DMS53 treated with DMSO at 0.1 percent for 48 hours (cell line): ENCODE measurements at regions not wholly inside any gene's neighbourhood (a gene's known extent, or its start where the extent isn't known, plus 50 kb on each side); places are given as distances from the start of the nearest gene placed in this dataset.
A peak's percentile ranks its signal among the peaks of the same experiment; 100 is the strongest.

Experiments used
- DNase-seq: peaks from one replicate; lab custom pipeline; 2025; ENCODE audit not compliant: unreplicated experiment; lab: John Stamatoyannopoulos, UW

DNA sequence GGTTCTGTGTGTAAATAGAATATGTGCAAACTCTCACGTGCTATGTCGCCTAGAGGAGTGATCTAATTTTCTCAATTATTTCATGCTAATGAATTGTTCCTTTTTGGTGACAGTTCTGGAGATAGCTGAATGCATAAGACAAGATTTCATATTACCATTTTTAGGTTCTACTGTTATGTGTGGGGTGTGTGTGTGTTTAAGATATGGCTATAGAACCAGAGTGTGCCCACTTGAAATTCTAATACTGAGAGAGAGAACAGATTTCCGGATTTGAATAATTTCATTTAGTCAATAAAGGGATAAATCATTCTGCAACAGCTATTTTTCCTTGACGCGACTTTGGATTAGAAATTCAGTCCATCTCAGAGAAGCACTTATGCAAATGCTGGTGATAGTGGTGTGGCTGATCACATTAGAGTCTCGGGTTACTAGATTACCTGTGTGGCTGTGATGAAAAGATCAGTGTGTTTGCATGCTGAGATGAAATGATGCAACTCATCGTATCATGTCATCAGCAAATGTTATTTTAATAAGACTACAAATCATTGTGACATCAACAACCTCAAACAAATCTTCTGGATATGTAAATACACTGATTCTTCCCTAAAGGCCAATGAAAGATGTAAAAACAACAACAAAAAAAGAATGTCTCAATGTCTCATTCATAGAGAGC lies 415.9 kb downstream of the EPHA4 start:
- DNase-seq: peak; percentile 3

DNA sequence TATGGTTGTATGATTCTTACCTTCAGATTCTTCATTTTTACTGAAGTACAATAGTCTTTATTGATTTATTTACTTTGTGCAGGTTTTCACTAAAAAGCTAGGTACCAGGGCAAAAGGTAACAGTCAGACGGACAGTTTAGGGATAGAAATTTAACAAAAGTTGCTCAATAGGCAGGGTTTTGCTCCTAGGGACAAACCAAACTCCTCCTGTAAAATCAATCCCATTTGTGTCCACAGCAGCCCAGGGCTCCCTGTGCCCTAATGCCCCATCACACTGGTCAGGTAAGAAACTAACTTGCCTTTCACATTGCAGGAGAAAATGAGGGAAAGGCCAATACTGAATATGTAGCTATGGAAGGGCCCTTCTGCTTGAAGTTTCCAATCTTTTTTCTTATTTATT lies 410.9 kb downstream of the EPHA4 start:
- no peak for DNase-seq

DNA sequence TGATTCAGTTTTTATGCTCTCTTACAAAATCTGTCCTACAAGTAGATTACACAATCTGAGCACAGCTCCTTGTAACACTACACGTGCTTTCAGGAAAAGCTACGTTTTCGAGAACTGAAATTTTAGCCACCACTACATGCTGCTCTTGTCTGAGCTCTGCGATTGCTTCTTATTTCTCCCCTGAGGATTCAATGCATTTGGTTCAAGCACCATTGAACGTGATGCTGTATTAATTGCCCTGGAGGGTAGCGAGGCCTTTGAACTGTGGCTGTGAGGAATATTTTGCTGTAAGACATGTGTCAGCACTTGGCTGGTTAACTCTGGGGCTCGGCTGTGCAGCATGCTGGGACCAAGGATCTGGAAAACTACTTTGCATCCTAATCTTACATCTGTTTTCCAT lies 405.8 kb downstream of the EPHA4 start:
- DNase-seq: no peak

DNA sequence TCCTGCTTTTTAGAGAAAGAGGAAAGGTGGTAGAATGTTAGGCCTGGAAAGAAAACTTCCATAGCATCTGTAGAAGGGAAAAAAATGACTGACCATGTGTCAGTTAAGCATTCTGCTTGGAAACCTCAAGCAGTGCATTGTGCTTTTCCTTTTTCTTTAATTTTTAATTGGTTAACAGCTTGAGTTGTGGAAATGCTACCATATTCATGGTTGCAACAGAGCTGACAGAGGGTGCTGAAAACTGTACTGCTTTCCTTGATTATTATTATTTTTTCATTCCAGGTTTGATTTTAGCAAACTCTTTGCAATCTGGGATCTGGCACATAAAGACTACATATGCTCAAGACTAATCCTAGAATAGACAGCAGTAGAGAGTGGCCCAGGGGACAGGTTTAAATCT lies 404.5 kb downstream of the EPHA4 start:
- no peak for DNase-seq

DNA sequence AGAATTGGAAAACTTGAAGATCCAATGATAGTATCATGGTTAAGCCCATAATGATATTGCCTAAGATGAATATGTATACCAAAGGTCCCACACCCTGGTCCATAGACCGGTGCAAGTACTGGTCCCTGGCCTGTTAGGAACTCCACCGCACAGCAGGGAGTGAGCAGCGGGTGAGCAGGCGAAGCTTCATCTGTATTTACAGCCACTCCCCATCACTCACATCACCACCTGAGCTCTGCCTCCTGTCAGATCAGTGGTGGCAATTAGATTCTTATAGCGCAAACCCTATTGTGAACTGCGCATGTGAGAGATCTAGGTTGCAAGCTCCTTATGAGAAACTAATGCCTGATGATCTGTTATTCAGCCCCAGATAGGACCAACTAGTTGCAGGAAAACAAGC lies 402.4 kb downstream of the EPHA4 start:
- no peak for DNase-seq

DNA sequence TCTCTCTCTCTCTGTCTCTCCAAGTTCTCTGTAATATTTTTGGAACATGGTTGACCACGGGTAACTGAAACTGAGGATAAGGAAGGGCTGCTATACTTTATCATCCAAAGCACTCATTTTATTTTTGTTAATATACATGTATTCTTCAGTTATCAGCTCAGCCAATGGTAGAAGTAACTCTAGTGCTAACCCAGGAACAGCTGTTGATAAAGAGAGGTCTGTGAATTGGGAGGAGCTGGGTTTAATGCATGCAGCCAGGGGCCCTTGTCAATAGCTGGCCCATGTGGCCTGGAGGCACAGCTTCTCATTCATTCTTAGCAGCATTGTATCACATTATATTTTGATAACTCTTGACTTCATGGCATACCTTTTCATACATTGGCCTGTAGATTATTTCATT lies 401.6 kb downstream of the EPHA4 start:
- no peak for DNase-seq

DNA sequence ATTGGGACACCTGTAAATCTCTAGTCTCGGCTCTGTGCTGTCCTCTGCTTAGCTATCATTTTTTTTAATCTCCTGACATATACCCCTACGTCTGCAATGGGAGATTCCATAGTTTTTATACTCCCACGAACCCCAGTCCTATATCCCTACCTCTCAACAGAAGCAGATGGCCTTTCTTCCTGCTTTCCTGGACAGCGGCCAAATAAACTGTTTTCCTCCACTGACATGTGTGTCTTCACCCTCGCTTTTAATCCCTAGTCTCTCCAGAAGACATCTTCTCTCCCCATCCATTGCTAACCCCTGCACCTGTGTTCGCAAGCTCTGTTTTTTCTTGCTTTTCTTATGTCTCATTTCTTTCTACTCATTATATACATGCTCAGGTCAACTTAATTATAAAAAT lies 395.4 kb downstream of the EPHA4 start:
- DNase-seq: no peak

DNA sequence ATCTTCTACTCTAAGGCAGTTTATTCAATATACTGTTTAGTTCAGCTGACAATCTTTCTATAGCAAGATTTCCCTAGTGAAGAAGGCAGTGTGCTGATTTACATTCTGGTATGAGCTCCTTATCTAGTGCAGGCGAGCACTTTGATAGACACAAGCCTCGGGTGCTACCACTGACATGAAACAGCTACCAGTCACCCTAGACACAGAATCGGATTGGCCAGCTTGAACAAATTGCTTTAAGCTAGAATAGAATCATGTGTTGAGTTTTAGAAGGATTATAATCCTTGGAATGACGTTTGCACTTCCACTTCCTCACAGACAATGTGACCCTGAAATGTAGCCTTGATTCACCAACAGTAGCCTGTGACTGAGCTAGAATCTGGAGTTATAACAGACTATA lies 394.0 kb downstream of the EPHA4 start:
- no peak for DNase-seq

DNA sequence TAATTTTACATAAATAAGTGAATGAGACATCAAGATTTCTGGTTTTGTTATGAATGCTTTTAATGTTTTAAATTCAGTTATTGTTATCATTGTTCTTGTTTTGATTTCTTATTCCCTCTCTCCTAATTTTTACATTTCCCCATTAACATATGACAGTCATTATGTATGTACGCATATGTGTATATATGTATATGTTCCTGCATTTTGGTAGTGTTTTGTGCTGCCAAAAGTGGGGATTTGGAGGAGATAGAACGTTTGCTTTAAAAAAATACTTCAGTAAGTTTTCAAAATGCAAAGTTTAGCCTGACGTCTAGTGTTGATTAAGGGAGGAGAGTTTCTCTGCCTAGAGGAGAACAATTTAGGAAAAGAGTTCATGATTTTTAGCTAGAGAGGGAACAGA lies 385.2 kb downstream of the EPHA4 start:
- no peak for DNase-seq

DNA sequence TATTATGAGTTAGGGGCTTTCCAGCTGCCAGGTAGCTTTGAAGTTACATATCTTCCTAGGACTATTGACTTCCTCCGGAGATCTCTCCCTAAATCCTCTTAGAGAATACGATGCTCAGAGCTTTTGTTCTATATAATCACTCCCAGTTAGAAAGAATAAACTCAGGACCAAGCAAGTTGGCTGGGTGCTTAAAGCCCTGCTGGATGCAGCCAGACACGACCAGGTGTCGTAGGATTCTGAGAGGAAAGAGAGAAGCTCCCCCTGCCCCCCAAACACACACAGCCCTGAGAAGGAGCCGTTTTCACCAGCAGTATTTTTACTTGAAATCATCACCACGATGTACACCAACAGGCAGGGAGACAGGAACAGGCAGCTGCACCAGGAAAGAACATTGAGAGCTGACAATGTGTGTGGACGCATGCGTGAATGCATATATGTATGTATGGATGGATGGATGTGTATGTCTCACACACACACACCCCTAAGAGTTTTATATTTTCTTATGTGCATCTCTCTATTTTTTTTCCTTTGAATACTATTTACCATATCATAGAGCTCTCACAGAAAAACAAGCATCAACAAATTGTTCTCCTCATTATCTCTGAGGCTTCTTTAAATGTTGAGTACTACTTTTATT lies 382.6 kb downstream of the EPHA4 start:
- DNase-seq: no peak

DNA sequence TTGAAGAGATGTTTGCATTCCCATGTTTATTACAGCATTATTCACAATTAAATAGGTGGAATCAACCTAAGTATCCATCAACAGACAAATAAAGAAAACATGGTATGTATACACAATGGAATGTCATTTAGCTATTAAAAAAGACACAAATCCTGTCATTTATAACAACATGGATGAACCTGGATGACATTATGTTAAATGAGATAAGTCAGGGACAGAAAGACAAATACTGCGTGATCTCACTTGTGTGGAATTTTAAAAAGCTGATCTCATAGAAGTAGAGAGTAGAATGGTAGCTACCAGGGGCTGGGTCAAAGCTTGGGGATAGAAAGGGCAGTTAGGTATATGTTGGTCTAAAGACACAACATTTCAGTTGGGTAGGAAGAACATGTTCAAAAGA lies 376.3 kb downstream of the EPHA4 start:
- no peak for DNase-seq

DNA sequence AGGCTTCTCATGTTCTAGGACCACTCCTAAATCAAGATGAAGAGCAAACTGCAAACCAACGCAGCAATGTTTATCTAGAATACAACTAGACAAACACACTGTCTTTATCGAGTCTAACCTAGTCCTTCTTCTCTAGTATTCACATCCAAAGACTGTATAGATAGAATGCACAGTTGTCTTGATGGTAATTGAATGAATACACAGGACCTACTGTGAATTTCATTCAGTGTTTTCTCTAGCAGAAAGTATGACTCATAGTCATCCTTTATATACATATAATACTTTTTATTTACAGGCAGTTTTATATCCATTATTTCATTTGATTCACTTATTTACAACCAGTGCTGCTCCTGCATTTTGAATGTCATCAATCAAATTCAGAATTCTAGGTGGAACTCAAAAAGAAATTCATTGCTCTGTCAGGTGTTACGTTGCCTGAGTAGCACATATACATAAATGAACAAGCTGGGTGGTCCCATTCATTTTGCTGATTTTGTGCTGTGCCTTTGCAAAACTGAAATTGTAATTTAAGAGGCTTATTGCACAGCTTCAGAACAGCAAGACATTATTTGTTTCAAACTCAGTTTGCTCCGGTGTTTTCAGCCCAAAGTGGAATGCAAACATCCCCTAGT lies 374.8 kb downstream of the EPHA4 start:
- no peak for DNase-seq

DNA sequence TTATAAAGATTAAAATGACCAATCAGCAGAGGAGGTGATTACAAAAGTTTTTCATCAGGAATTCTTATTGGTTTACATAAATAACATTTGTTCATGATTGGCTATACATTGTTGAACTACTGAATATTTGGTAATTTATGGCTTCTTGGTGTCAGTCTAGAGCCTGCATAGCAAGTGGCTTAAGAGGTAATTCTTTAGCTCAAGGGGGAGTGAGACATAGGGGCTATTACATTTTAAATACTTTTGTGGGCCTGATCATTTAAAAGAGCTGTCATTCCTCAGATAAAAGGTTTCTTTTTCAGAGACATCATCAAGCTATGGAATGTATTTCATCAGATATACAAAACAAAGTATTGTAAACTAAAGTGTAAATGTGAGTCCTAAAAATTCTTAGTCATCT lies 373.8 kb downstream of the EPHA4 start:
- no peak for DNase-seq

DNA sequence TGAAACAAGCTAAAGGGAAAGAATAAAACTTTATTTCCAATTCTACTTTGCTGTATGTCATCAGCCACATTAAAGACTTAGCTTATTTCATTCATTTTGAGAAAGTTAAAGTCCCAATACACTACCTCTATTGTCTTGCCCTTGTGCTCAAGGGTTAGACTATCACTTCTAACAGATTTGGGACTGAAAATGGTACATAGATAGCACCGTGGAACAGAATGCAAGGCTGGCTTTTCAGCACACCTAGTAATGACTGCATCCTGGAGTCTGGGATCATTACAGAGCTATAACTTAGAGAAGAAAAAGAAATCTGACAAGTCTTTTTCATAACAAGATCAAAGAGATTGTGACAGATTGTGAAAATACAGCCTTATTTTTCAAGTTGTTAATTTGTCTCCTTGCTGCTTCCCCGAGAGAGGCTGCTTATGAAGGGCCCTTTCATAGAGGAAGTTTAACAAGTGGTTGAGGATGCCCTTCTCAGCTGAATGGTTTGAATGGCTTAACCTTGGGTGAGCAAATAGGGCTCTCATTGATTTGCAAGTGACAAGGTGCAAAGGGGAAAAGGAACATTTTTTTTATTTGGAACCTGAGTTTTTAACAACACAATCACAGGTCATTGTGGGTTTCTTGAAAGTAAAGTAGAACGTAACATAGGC lies 371.8 kb downstream of the EPHA4 start:
- no peak for DNase-seq

DNA sequence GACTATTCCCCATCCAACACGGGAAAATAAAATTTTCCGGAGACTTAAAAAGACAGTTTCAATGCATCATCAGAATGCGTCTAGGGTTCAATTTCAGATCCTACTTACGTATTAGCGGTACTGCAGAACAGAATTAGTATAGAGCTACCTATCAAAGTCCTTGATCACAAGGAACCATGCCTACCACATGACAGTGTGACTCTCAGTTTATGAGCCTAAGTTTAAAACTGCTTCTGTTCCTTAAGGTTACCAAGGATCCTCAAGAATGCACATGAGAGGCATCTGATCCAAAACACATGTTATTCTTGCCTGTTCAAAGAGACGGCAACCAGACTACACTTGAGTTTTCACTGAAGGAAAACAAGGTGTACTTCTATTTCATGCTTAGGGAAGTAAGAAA lies 369.7 kb downstream of the EPHA4 start:
- DNase-seq: no peak

DNA sequence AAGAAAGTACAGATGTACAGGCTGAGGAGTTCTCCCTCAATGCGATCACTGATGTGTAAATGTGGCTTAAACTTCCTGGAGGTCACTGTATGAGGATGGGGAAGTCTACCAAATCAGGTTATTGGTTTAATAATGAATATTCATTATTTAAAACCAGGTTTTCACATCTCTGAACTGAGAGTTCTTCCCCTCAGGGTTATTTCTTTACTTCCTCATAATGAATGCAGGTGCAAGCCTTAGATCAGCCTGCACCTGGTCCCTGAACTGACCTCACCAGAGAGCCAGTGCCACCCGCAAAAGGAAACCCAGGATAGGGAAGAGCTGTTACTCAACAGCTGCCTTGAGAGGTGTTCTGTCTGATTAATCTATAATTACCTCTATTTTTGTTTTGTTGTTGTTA lies 369.0 kb downstream of the EPHA4 start:
- DNase-seq: peak; percentile 64

DNA sequence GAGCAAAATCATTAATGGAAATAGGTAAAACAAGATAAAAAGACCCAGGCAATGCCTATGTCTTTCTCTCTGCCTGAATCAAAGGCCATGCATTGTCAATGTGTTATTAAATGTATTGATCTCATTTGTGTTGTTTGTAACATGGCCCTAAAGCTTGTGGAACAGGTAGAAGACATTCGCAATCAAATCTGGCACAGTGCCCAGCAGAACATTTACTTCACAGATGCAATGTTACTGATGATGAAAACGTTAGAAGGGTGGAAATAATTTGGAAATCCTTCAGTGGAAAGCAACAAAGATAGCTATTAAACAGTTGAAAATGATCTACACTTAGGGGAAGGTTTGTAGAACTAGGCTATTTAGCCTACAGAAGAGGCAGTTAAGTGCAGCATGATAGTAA lies 368.2 kb downstream of the EPHA4 start:
- no peak for DNase-seq

DNA sequence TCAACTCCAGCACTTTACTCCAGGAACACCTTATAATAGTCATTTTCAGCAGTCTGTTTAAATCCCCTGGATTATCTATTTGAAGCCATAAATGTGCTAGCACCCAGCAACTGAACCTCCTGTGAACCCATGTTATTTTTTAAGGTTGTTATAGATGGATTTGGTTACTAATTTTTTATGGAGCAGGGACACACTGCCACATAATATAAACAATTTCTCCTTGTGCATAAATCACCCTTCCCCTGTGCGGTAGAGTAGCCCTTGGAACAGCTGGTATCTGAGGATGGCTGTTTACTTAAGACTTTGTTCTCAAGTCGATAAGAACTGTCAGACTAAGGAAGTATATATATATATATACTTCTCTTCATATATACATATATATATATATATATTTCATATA lies 367.4 kb downstream of the EPHA4 start:
- DNase-seq: peak; percentile 84

DNA sequence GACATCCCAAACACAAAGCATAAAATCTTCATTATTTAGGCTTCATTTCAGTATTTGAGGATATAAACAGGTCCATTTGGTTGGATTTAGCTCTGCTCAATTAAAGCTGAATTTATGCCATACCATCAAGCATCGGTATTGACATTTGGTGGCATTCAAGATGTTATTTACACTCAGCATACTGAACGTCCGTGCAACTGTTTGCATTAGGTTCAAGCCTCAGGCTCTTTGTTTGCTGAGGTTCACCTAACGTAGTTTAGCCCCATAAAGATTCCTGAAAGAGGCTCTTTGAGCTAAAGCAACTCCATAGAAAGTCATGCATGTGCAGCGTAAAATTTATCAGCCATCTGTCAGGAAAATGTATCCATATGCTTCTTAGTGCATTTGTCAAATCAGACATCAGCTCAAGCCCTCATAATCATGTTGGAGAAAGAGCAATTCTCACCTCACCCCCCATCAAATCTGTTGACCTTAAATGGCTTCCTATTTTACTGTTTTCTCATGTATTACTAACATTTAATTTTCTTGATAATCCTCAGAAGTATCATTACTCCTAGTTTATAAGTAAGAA lies 366.9 kb downstream of the EPHA4 start:
- peak; percentile 84 for DNase-seq

DNA sequence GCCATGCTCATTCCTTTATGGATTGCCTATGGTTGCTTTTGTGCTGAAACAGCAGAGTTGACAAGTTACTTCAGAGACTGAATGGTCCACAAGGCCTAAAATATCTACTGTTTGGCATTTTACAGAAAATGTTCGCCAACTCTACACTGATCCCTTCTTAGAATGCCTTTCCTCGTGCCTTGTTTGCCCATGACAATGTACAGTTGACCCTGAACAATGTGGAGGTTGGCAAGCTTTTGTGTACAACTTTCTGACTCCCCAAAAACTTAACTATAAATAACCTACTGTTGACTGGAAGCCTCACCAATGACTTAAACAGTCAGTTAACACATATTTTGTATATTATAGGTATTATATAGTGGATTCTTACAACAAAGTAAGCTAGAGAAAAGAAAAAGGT lies 361.4 kb downstream of the EPHA4 start:
- no peak for DNase-seq

DNA sequence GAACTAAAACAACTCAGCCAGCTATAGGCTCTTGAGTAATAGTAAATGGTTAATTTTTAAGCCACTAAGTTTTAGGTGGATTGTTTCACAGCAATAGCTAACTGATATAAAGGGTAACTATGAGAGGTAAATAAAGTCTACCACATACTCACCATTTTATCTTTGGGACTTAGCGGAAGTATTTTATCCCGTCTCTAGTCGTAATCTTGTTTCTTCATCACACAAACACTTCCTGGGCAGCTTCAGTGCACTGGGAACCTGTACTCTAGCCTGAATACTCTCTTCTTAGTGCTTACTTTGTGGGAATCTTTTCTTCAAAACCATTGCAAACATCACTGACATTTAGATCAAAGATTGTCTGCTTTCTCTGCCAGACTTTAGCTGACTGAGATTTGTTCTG lies 360.5 kb downstream of the EPHA4 start:
- DNase-seq: no peak

DNA sequence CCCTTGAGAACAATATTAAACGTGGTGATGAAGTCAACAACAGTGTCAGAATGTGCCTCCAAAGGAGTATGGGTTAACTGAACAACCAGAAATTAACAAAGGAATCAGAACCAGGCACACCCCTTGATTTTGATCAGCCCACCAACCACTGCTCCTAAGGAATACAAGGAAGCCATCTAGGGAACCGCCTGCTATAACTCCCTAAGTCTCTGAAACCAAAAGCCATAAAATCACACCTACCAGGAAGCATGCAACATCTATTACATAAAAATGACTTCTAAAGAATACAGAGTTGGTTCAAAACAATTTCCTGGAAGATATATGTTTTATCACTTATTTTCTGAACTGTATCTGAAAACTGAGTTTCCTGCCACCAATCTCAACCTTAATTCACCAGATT lies 360.0 kb downstream of the EPHA4 start:
- no peak for DNase-seq
